Astrocyte (in vitro differentiated cells and primary cell): ENCODE measurements at regions not wholly inside any gene's neighbourhood (a gene's known extent, or its start where the extent isn't known, plus 50 kb on each side); places are given as distances from the start of the nearest gene placed in this dataset.

ENCODE experiments used
- DNase-seq: peaks from one replicate; pipeline ENCODE4 v3.0.0-alpha.2; 2010; ENCODE audit warnings: low read depth
- FAIRE-seq: peaks from 2 replicates; lab custom pipeline; 2011; peaks lifted over from hg19 to GRCh38; lab: Jason Lieb, UNC
- H2AFZ ChIP-seq: 2 replicates; pipeline ENCODE4 v1.6.0; 2012; ENCODE audit warnings: low read depth, low read length, inconsistent platforms
- H3K27ac ChIP-seq: 2 replicates; pipeline ENCODE4 v1.5.1; 2011; ENCODE audit warnings: low read depth, low read length, inconsistent platforms
- H3K27me3 ChIP-seq: 2 replicates; pipeline ENCODE4 v1.6.0; 2011; ENCODE audit warnings: low read length, inconsistent platforms; ENCODE audit not compliant: insufficient read depth
- H3K36me3 ChIP-seq: 2 replicates; pipeline ENCODE4 v1.5.1; 2011; ENCODE audit warnings: low read length, inconsistent platforms; ENCODE audit not compliant: insufficient read depth
- H3K4me1 ChIP-seq: 2 replicates; pipeline ENCODE4 v1.5.1; 2011; ENCODE audit warnings: low read length, inconsistent platforms; ENCODE audit not compliant: insufficient read depth
- H3K4me2 ChIP-seq: 2 replicates; pipeline ENCODE4 v1.6.0; 2012; ENCODE audit warnings: low read length, inconsistent platforms
- H3K4me3 ChIP-seq: 2 replicates; pipeline ENCODE4 v1.5.1; 2011; ENCODE audit warnings: low read depth, mild to moderate bottlenecking, low read length, inconsistent platforms; ENCODE audit not compliant: insufficient read depth
- H3K79me2 ChIP-seq: 2 replicates; pipeline ENCODE4 v1.6.0; 2012; ENCODE audit warnings: mild to moderate bottlenecking, low read length, inconsistent platforms; ENCODE audit not compliant: insufficient read depth
- H3K9ac ChIP-seq: 2 replicates; pipeline ENCODE4 v1.6.0; 2012; ENCODE audit warnings: mild to moderate bottlenecking, low read length, inconsistent platforms
- H3K9me3 ChIP-seq: 2 replicates; pipeline ENCODE4 v1.5.1; 2012; ENCODE audit warnings: low read depth, mild to moderate bottlenecking, low read length, inconsistent platforms; ENCODE audit not compliant: insufficient read depth
- H4K20me1 ChIP-seq: 2 replicates; pipeline ENCODE4 v1.6.0; 2012; ENCODE audit warnings: low read length, inconsistent platforms; ENCODE audit not compliant: insufficient read depth
- H3K27ac Mint-ChIP-seq: one replicate; pipeline ENCODE4 v1.8.0; 2021; ENCODE audit warnings: mild to moderate bottlenecking, mixed read lengths; ENCODE audit not compliant: unreplicated experiment
- H3K27me3 Mint-ChIP-seq: one replicate; pipeline ENCODE4 v1.8.0; 2021; ENCODE audit warnings: low read depth, mixed read lengths; ENCODE audit not compliant: unreplicated experiment
- H3K36me3 Mint-ChIP-seq: one replicate; pipeline ENCODE4 v1.8.0; 2021; ENCODE audit warnings: low read depth, mixed read lengths; ENCODE audit not compliant: unreplicated experiment
- H3K4me1 Mint-ChIP-seq: one replicate; pipeline ENCODE4 v1.8.0; 2021; ENCODE audit warnings: low read depth, mixed read lengths; ENCODE audit not compliant: unreplicated experiment
- H3K4me3 Mint-ChIP-seq: one replicate; pipeline ENCODE4 v1.8.0; 2021; ENCODE audit warnings: mild to moderate bottlenecking, moderate library complexity, mixed read lengths; ENCODE audit not compliant: unreplicated experiment
- H3K9me3 Mint-ChIP-seq: one replicate; pipeline ENCODE4 v1.8.0; 2021; ENCODE audit warnings: mild to moderate bottlenecking, mixed read lengths; ENCODE audit not compliant: unreplicated experiment
- CTCF ChIP-seq: IDR thresholded peaks from 2 replicates; pipeline ENCODE4 v1.5.1; 2011; ENCODE audit warnings: low read depth, mild to moderate bottlenecking, inconsistent platforms, low read length, moderate library complexity; ENCODE audit not compliant: insufficient read depth
- EZH2 ChIP-seq: IDR thresholded peaks from 2 replicates; pipeline ENCODE4 v1.6.1; 2012; ENCODE audit warnings: mild to moderate bottlenecking, low read length, inconsistent platforms; ENCODE audit not compliant: insufficient read depth

DNA sequence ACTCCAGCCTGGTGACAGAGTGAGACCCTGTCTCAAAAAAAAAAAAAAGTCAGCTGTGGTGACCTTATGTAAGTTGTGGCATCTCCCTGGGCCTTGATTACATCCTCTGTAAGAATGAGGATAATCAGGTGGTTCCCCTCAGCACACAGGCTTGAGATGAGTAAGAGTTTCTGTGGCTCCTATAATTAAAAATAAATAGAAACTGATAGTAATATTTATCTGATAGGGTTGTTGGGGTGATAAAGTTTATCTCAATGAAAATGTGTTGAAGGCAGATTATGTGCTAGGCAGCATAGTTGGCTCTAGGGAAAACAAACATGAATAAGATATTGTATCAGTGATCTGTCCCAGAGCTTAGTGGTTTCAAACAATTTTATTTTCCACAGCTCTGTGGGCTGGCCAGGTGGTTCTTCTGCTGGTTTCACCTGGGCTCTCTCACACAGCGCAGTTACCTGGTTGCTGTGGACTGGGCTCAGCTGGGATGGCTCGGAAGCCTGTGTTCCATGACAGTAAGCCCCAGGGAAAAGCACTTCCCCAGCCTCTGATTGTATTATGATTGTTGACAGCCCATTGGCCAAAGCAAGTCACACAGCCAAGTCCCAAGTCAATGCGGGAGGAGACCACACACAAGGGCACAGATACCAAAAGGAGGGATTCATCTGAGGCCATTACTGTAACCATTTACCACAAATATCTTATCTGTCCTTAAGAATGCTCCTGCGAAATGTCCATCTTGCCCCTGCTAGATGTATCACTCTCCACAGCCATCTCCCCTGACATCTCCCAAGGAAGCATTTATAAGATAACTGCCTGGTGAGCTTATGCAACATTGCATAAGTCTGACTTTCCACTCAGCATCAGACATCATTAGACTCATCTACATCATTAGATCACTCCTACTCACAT, 151.7 kb downstream of the NUAK1 start:
- H3K27me3 ChIP-seq = no peaks in the 10 kb centered on the region
- DNase-seq = peak; percentile 99
- no peaks in the 10 kb centered on the region for H3K79me2 ChIP-seq
- Mint-ChIP-seq H3K27me3 (no peaks in the 10 kb centered on the region), H3K4me3 (no peak overlapping the region), H3K36me3 (peaks cover 2% of the 10 kb centered on the region), H3K9me3 (peaks cover 7% of the 10 kb centered on the region), H3K27ac (peak overlapping the region; percentile 75), H3K4me1 (peaks cover 43% of the 10 kb centered on the region)
- H3K27ac ChIP-seq = peak overlapping the region; percentile 50
- no peak overlapping the region for H3K4me2 ChIP-seq
- no peaks in the 10 kb centered on the region for H3K9me3 ChIP-seq
- H3K9ac ChIP-seq = no peak overlapping the region
- no peaks in the 10 kb centered on the region for H4K20me1 ChIP-seq
- H3K36me3 ChIP-seq = no peaks in the 10 kb centered on the region
- no peak overlapping the region for H2AFZ ChIP-seq
- FAIRE-seq = peak; percentile 52
- H3K4me3 ChIP-seq = no peak overlapping the region
- peaks cover 17% of the 10 kb centered on the region for H3K4me1 ChIP-seq
- no peak for TF ChIP-seq EZH2
- no peak for TF ChIP-seq CTCF

- Histone ChIP-seq H3K4me1 (peaks cover 22% of the 10 kb centered on the region), H3K79me2 (no peaks in the 10 kb centered on the region), H3K9me3 (no peaks in the 10 kb centered on the region), H3K27ac (no peak overlapping the region), H3K9ac (no peak overlapping the region), H4K20me1 (no peaks in the 10 kb centered on the region), H3K36me3 (no peaks in the 10 kb centered on the region), H2AFZ (no peak overlapping the region), H3K27me3 (no peaks in the 10 kb centered on the region), H3K4me2 (no peak overlapping the region), H3K4me3 (no peak overlapping the region)
- Mint-ChIP-seq H3K36me3 (peaks cover 2% of the 10 kb centered on the region), H3K9me3 (peaks cover 7% of the 10 kb centered on the region), H3K27ac (peak overlapping the region; percentile 75), H3K4me1 (peaks cover 43% of the 10 kb centered on the region), H3K4me3 (no peak overlapping the region), H3K27me3 (no peaks in the 10 kb centered on the region)
- DNase-seq = no peak
- TF ChIP-seq CTCF (no peak), EZH2 (no peak)
- no peak for FAIRE-seq
These were observed 151.1 kb downstream of the NUAK1 start for GRCh38 chr12:105987685-105988035.
